ENCODE measurements at regions not wholly inside any gene's neighbourhood (a gene's known extent, or its start where the extent isn't known, plus 50 kb on each side); places are given as distances from the start of the nearest gene placed in this dataset.

DNA sequence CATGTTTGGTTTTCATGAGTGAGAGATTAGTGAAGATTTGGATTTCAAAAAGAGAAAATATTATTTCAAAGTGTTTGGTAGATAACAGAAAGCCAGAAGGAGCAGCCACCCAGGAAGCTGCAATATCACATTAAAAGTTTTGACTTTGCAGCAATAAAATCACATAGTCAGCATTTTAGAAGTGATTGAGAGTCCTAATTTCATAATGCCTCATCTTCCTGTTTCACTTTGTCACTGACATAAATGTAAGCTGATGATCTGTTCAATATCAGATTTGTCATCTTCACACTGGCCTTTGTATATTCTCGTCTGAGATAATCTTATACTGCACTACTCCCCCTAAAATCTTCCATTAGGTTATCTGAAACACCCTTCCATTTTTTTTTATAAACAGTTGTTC, 690.5 kb downstream of the ADCYAP1 start (continued):
- no peak for TF ChIP-seq ZFP30 (CRISPR knock-in tag; IDR thresholded peaks at IDR 0.05)
- TF ChIP-seq GLIS3 (CRISPR knock-in tag; IDR thresholded peaks at IDR 0.05) = no peak
- TF ChIP-seq CSDC2 (CRISPR knock-in tag; IDR thresholded peaks at IDR 0.05) = no peak

- ATAC-seq = no peak
- TF ChIP-seq GLIS3 (CRISPR knock-in tag; IDR thresholded peaks at IDR 0.05) (no peak), ZC3H10 (CRISPR knock-in tag; IDR thresholded peaks at IDR 0.05) (no peak), ARNTL (CRISPR knock-in tag; IDR thresholded peaks at IDR 0.05; ENCODE audit: borderline replicate concordance, low read depth) (no peak), ZNF565 (CRISPR knock-in tag; conservative IDR thresholded peaks at IDR 0.05; ENCODE audit: low read depth) (no peak), ESRRG (CRISPR knock-in tag; IDR thresholded peaks at IDR 0.05) (no peak), OSR1 (CRISPR knock-in tag; IDR thresholded peaks at IDR 0.05) (no peak), TOX (CRISPR knock-in tag; IDR thresholded peaks at IDR 0.05; ENCODE audit: borderline replicate concordance) (no peak), ISL1 (CRISPR knock-in tag; IDR thresholded peaks at IDR 0.05) (no peak), SNAI2 (CRISPR knock-in tag; IDR thresholded peaks at IDR 0.05) (no peak), ZFP3 (CRISPR knock-in tag; IDR thresholded peaks at IDR 0.05) (no peak)
Observed at GRCh38 chr18:1599196-1599595, 694.5 kb downstream of the ADCYAP1 start.

GRCh38 chr18:1604751-1605150, 700.1 kb downstream of the ADCYAP1 start:
- TF ChIP-seq GLIS3 (CRISPR knock-in tag; IDR thresholded peaks at IDR 0.05) = no peak
- TF ChIP-seq, protein P1, sequence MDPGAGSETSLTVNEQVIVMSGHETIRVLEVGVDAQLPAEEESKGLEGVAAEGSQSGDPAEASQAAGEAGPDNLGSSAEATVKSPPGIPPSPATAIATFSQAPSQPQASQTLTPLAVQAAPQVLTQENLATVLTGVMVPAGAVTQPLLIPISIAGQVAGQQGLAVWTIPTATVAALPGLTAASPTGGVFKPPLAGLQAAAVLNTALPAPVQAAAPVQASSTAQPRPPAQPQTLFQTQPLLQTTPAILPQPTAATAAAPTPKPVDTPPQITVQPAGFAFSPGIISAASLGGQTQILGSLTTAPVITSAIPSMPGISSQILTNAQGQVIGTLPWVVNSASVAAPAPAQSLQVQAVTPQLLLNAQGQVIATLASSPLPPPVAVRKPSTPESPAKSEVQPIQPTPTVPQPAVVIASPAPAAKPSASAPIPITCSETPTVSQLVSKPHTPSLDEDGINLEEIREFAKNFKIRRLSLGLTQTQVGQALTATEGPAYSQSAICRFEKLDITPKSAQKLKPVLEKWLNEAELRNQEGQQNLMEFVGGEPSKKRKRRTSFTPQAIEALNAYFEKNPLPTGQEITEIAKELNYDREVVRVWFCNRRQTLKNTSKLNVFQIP (CRISPR knock-in tag; IDR thresholded peaks at IDR 0.05; ENCODE audit: borderline replicate concordance, low read depth) = no peak
- TF ChIP-seq ZNF70 (CRISPR knock-in tag; IDR thresholded peaks at IDR 0.05) = no peak
- no peak for TF ChIP-seq CSRNP3 (CRISPR knock-in tag; IDR thresholded peaks at IDR 0.05)
- TF ChIP-seq ZFP30 (CRISPR knock-in tag; IDR thresholded peaks at IDR 0.05) = no peak
- TF ChIP-seq TOX (CRISPR knock-in tag; IDR thresholded peaks at IDR 0.05; ENCODE audit: borderline replicate concordance) = no peak
- ATAC-seq = no peak

- ATAC-seq = no peak
- TF ChIP-seq PPARA (CRISPR knock-in tag; IDR thresholded peaks at IDR 0.05; ENCODE audit: borderline replicate concordance) (no peak), TSHZ2 (CRISPR knock-in tag; IDR thresholded peaks at IDR 0.05) (no peak), GLIS3 (CRISPR knock-in tag; IDR thresholded peaks at IDR 0.05) (no peak), SNAI2 (CRISPR knock-in tag; IDR thresholded peaks at IDR 0.05) (no peak), TCF4 (CRISPR knock-in tag; IDR thresholded peaks at IDR 0.05; ENCODE audit: borderline replicate concordance) (no peak), TOX (CRISPR knock-in tag; IDR thresholded peaks at IDR 0.05; ENCODE audit: borderline replicate concordance) (no peak), CSDC2 (CRISPR knock-in tag; IDR thresholded peaks at IDR 0.05) (no peak), OSR1 (CRISPR knock-in tag; IDR thresholded peaks at IDR 0.05) (no peak), ZFP3 (CRISPR knock-in tag; IDR thresholded peaks at IDR 0.05) (no peak), ZFP30 (CRISPR knock-in tag; IDR thresholded peaks at IDR 0.05) (no peak), CSRNP3 (CRISPR knock-in tag; IDR thresholded peaks at IDR 0.05) (no peak), RARB (CRISPR knock-in tag; IDR thresholded peaks at IDR 0.05) (no peak), ZNF8 (CRISPR knock-in tag; IDR thresholded peaks at IDR 0.05) (no peak), ZC3H10 (CRISPR knock-in tag; IDR thresholded peaks at IDR 0.05) (no peak), BACH2 (CRISPR knock-in tag; IDR thresholded peaks at IDR 0.05; ENCODE audit: borderline replicate concordance) (no peak), CREB5 (CRISPR knock-in tag; IDR thresholded peaks at IDR 0.05; ENCODE audit: low read depth) (no peak), ZNF565 (CRISPR knock-in tag; conservative IDR thresholded peaks at IDR 0.05; ENCODE audit: low read depth) (no peak)
- TF ChIP-seq, protein P2, sequence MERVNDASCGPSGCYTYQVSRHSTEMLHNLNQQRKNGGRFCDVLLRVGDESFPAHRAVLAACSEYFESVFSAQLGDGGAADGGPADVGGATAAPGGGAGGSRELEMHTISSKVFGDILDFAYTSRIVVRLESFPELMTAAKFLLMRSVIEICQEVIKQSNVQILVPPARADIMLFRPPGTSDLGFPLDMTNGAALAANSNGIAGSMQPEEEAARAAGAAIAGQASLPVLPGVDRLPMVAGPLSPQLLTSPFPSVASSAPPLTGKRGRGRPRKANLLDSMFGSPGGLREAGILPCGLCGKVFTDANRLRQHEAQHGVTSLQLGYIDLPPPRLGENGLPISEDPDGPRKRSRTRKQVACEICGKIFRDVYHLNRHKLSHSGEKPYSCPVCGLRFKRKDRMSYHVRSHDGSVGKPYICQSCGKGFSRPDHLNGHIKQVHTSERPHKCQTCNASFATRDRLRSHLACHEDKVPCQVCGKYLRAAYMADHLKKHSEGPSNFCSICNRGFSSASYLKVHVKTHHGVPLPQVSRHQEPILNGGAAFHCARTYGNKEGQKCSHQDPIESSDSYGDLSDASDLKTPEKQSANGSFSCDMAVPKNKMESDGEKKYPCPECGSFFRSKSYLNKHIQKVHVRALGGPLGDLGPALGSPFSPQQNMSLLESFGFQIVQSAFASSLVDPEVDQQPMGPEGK (CRISPR knock-in tag; IDR thresholded peaks at IDR 0.05; ENCODE audit: borderline replicate concordance) = no peak
- TF ChIP-seq, protein P1 (CRISPR knock-in tag; IDR thresholded peaks at IDR 0.05; ENCODE audit: borderline replicate concordance, low read depth) = no peak
Observed at GRCh38 chr18:1618364-1618763, 713.7 kb downstream of the ADCYAP1 start.

Data from SK-N-SH treated with all-trans-retinoic acid at 6 μM for 48 hours (cell line).